ENCODE measurements at regions not wholly inside any gene's neighbourhood (a gene's known extent, or its start where the extent isn't known, plus 50 kb on each side); places are given as distances from the start of the nearest gene placed in this dataset.

- FAIRE-seq (peak; percentile 97), DNase-seq (ENCODE audit: low read depth, low spot score) (peak; percentile 61)
- TF ChIP-seq CTCF (IDR thresholded peaks at IDR 0.05; ENCODE audit: extremely low read depth in 1 of 2, insufficient read depth in 1 of 2, low read depth in 1 of 2, low read length in 2 of 2) (no peak), POLR2A (IDR thresholded peaks at IDR 0.05; ENCODE audit: low read depth, low read length) (no peak), JUN (IDR thresholded peaks at IDR 0.05; ENCODE audit: borderline replicate concordance, insufficient read depth, insufficient read length, low read depth) (no peak), MYC (IDR thresholded peaks at IDR 0.05; ENCODE audit: low read depth, low read length) (no peak), FOS (IDR thresholded peaks at IDR 0.05; ENCODE audit: borderline replicate concordance, insufficient read depth, low read length) (no peak), GATA2 (IDR thresholded peaks at IDR 0.05; ENCODE audit: insufficient read depth, insufficient read length, low read depth, low read length) (no peak), POLR2AphosphoS5 (IDR thresholded peaks at IDR 0.05; ENCODE audit: insufficient read depth, low read depth, low read length) (no peak), EZH2 (IDR thresholded peaks at IDR 0.05; ENCODE audit: borderline replicate concordance, low read depth, low read length, severe bottlenecking) (no peak), MAX (IDR thresholded peaks at IDR 0.05; ENCODE audit: insufficient read depth, insufficient read length) (no peak)
- Histone ChIP-seq H3K79me2 (ENCODE audit: control insufficient read depth, insufficient read depth, low read length) (no peaks in the 10 kb centered on the region), H3K27me3 (ENCODE audit: control insufficient read depth in 2 of 2, insufficient read depth in 2 of 2, low read length in 2 of 2) (no peaks in the 10 kb centered on the region), H3K36me3 (ENCODE audit: control insufficient read depth in 2 of 2, extremely low read depth in 1 of 2, insufficient read depth in 2 of 2, low read length in 2 of 2) (no peaks in the 10 kb centered on the region), H3K9me3 (replicated peaks; ENCODE audit: control insufficient read depth, insufficient read depth, low read length) (no peaks in the 10 kb centered on the region), H3K4me1 (ENCODE audit: control insufficient read depth, extremely low read depth, insufficient read depth, low read length) (peaks cover 22% of the 10 kb centered on the region), H4K20me1 (replicated peaks; ENCODE audit: control insufficient read depth, extremely low read depth, insufficient read depth, low read length) (no peaks in the 10 kb centered on the region), H3K4me2 (ENCODE audit: insufficient read depth, low read length) (no peak overlapping the region), H3K4me3 (replicated peaks in 1 of 3; ENCODE audit: insufficient read depth in 1 of 3, low read depth in 1 of 3, low read length in 3 of 3) (no peak overlapping the region), H3K9me1 (replicated peaks; ENCODE audit: control insufficient read depth, extremely low read depth, insufficient read depth, low read length) (no peaks in the 10 kb centered on the region), H3K9ac (replicated peaks; ENCODE audit: extremely low read depth, insufficient read depth, low read length) (no peak overlapping the region), H3K27ac (ENCODE audit: insufficient read depth, low read depth, low read length) (no peak overlapping the region), H2AFZ (ENCODE audit: low read depth, low read length) (peak overlapping the region; percentile 28)
- POLR2A ChIA-PET: no interaction called here
- CTCF ChIA-PET: interaction anchor here (0.7 to 1.1 kb wide), 3 partner anchors 12 to 255 kb away, joined by 3 read pairs; no protein-coding TSS in a partner anchor
- intact Hi-C loops (cut with micrococcal nuclease) (no loop called here), dilution Hi-C loops (cut with MboI; ENCODE audit: extremely low pct_ligation_motif_present, low sequenced_read_pairs) (no loop called here)
- no TSS peak for BruUV-seq (replicated peaks)
Observed at GRCh38 chrX:134738986-134739740, 57.8 kb downstream of the PABIR2 start.
